GM12878 (cell line): ENCODE measurements at regions not wholly inside any gene's neighbourhood (a gene's known extent, or its start where the extent isn't known, plus 50 kb on each side); places are given as distances from the start of the nearest gene placed in this dataset.

Source experiments
- ATAC-seq: fragments of 200-7000 bp; cut with Tn5 transposase; 3 replicates; pipeline ENCODE4 v1.9.1; 2020; ENCODE audit warnings: mild to moderate bottlenecking, moderate library complexity
- BruUV-seq: library from RNA; stranded (reverse); fragments of 400-500 nt; replicated peaks from 2 replicates; lab custom pipeline; 2021; lab: Mats Ljungman, UMichigan
- CTCF ChIA-PET: fragments of 300-600 bp; sonication (Branson Sonifier 250); formaldehyde crosslinking; extraction: SDS; loops from one replicate; lab custom pipeline; 2021; ENCODE audit warnings: inconsistent platforms; lab: Yijun Ruan, JAX
- POLR2A ChIA-PET: fragments of 350-600 bp; formaldehyde crosslinking; extraction: SDS; loops from one replicate; lab custom pipeline; 2021; ENCODE audit warnings: inconsistent platforms; lab: Charles Lee
- RAD21 ChIA-PET: fragments of 300-600 bp; sonication (Branson Sonifier 250); formaldehyde crosslinking; loops from one replicate; lab custom pipeline; 2023; ENCODE audit warnings: antibody characterized with exemption; ENCODE audit not compliant: unreplicated experiment; lab: Charles Lee
- SMC1A ChIA-PET: fragments of 300-600 bp; sonication (Branson Sonifier 250); formaldehyde crosslinking; loops from one replicate; lab custom pipeline; 2023; ENCODE audit not compliant: unreplicated experiment, uncharacterized antibody; lab: Charles Lee
- DNase-seq: peaks from one replicate; pipeline ENCODE4 v3.0.0-alpha.2; 2011; ENCODE audit warnings: low read depth, low spot score
- FAIRE-seq: peaks from 3 replicates; lab custom pipeline; 2011; peaks lifted over from hg19 to GRCh38; lab: Jason Lieb, UNC
- H2AFZ ChIP-seq: 2 replicates; pipeline ENCODE4 v1.6.0; 2011; ENCODE audit warnings: low read depth, low read length, control low read depth; ENCODE audit not compliant: control insufficient read depth
- H3K27ac ChIP-seq: 2 replicates; pipeline ENCODE4 v1.5.1; 2011; ENCODE audit warnings: control low read depth; ENCODE audit not compliant: control insufficient read depth, insufficient read depth
- H3K27me3 ChIP-seq, 2 experiments: replicated peaks in 1 of 2; 2 replicates each; pipeline versions ENCODE4 v1.6.0 to v1.6.1; 2011; ENCODE audit warnings: low read length in 1 of 2; ENCODE audit not compliant: control insufficient read depth in 2 of 2, insufficient read depth in 2 of 2
- H3K36me3 ChIP-seq, 2 experiments: 2 replicates each; pipeline ENCODE4 v1.5.1; 2011; ENCODE audit warnings: low read length in 1 of 2; ENCODE audit not compliant: control insufficient read depth in 2 of 2, insufficient read depth in 2 of 2
- H3K4me1 ChIP-seq: 2 replicates; pipeline ENCODE4 v1.6.1; 2011; ENCODE audit warnings: mild to moderate bottlenecking, low read length, moderate library complexity, mixed read lengths; ENCODE audit not compliant: control insufficient read depth, insufficient read depth
- H3K4me2 ChIP-seq: 2 replicates; pipeline ENCODE4 v1.6.0; 2011; ENCODE audit warnings: control low read depth; ENCODE audit not compliant: control insufficient read depth, insufficient read depth
- H3K4me3 ChIP-seq: fragments of 200-600 bp; sonication (generic); 2 replicates; pipeline ENCODE4 v1.5.1; 2016
- H3K79me2 ChIP-seq: 2 replicates; pipeline ENCODE4 v1.6.0; 2011; ENCODE audit warnings: low read length; ENCODE audit not compliant: control insufficient read depth, insufficient read depth
- H3K9ac ChIP-seq: 2 replicates; pipeline ENCODE4 v1.8.0; 2011; ENCODE audit warnings: low read length, control low read depth, mixed read lengths; ENCODE audit not compliant: control insufficient read depth, insufficient read depth
- H3K9me3 ChIP-seq: replicated peaks from 3 replicates; pipeline ENCODE4 v1.5.1; 2011; ENCODE audit warnings: mild to moderate bottlenecking, low read length; ENCODE audit not compliant: control insufficient read depth, insufficient read depth
- H4K20me1 ChIP-seq: 2 replicates; pipeline ENCODE4 v1.6.0; 2011; ENCODE audit not compliant: control insufficient read depth, insufficient read depth
- CREM ChIP-seq: IDR thresholded peaks from 2 replicates; pipeline ENCODE4 v1.6.1; 2014; ENCODE audit warnings: antibody characterized with exemption, low read depth
- FOXK2 ChIP-seq: fragments of 450-650 bp; IDR thresholded peaks from 2 replicates; pipeline ENCODE4 v1.6.1; 2017; ENCODE audit warnings: mild to moderate bottlenecking, moderate library complexity
- GABPA ChIP-seq: IDR thresholded peaks from 2 replicates; pipeline ENCODE4 v1.6.1; 2014; ENCODE audit warnings: antibody characterized with exemption, low read depth, mild to moderate bottlenecking, inconsistent platforms
- GATAD2B ChIP-seq: fragments of 450-650 bp; conservative IDR thresholded peaks from 2 replicates; pipeline ENCODE4 v1.6.1; 2017; ENCODE audit warnings: low read depth, mild to moderate bottlenecking, moderate library complexity
- HDAC6 ChIP-seq: fragments of 200-600 bp; sonication (generic); IDR thresholded peaks from one replicate; pipeline ENCODE4 v1.8.0; 2017; ENCODE audit warnings: antibody characterized with exemption; ENCODE audit not compliant: unreplicated experiment
- IKZF2 ChIP-seq, 2 experiments: fragments of 450-650 bp; IDR thresholded peaks; 2 replicates each; pipeline ENCODE4 v1.6.1; 2017; ENCODE audit warnings: mild to moderate bottlenecking in 2 of 2, moderate library complexity in 2 of 2
- KAT2A ChIP-seq: conservative IDR thresholded peaks from 2 replicates; pipeline ENCODE4 v1.6.1; 2011; ENCODE audit warnings: low read depth, low read length; ENCODE audit not compliant: control insufficient read depth
- MTA2 ChIP-seq: fragments of 450-650 bp; IDR thresholded peaks from 2 replicates; pipeline ENCODE4 v1.6.1; 2016; ENCODE audit warnings: low read depth, mild to moderate bottlenecking, moderate library complexity
- NR2C2 ChIP-seq: IDR thresholded peaks from 2 replicates; pipeline ENCODE4 v1.6.1; 2011; ENCODE audit warnings: borderline replicate concordance, low read depth; ENCODE audit not compliant: control insufficient read depth, insufficient read length
- PML ChIP-seq: IDR thresholded peaks from 2 replicates; pipeline ENCODE4 v1.6.1; 2012; ENCODE audit warnings: low read length, inconsistent platforms
- RBBP5 ChIP-seq: fragments of 200-600 bp; sonication (generic); conservative IDR thresholded peaks from 2 replicates; pipeline ENCODE4 v1.6.1; 2016
- SP1 ChIP-seq: IDR thresholded peaks from one replicate; pipeline ENCODE4 v1.6.1; 2011; ENCODE audit warnings: low read depth, low read length
- TCF7 ChIP-seq: IDR thresholded peaks from 2 replicates; pipeline ENCODE4 v1.6.1; 2014; ENCODE audit warnings: antibody characterized with exemption, borderline replicate concordance
- ZZZ3 ChIP-seq: IDR thresholded peaks from 2 replicates; pipeline ENCODE4 v1.6.1; 2011; ENCODE audit warnings: low read depth; ENCODE audit not compliant: control insufficient read depth, insufficient read length
- WGBS: methylation state at CpG from one replicate; pipeline ENCODE4 v1.1.6; 2016; ENCODE audit warnings: low lambda C conversion rate; ENCODE audit not compliant: insufficient replicate concordance, insufficient coverage; ENCODE audit errors: missing lambda C conversion rate; 5-methylcytosine and 5-hydroxymethylcytosine counted together
- in situ Hi-C: fragments of 300-500 bp; cut with MboI; formaldehyde crosslinking; loops from 9 replicates; pipeline ENCODE4 v1.14.3; 2018; ENCODE audit warnings: mixed read lengths
- intact Hi-C: fragments of 100-400 bp; cut with micrococcal nuclease; formaldehyde crosslinking; loops from one replicate; pipeline ENCODE4 v1.14.2; 2022; ENCODE audit not compliant: unreplicated experiment

- FAIRE-seq (no peak), ATAC-seq (no peak)
- Histone ChIP-seq H3K9ac (no peak overlapping the region), H3K9me3 (no peaks in the 10 kb centered on the region), H3K4me1 (no peaks in the 10 kb centered on the region), H3K4me3 (no peak overlapping the region), H2AFZ (no peak overlapping the region), H3K27ac (no peak overlapping the region), H4K20me1 (no peaks in the 10 kb centered on the region), H3K79me2 (no peaks in the 10 kb centered on the region)
- RAD21 ChIA-PET = no interaction called here
- POLR2A ChIA-PET = interaction anchor here (0.6 kb wide), 1 partner anchor 303 kb away, joined by 4 read pairs; no protein-coding TSS in a partner anchor
- TF ChIP-seq HDAC6 (no peak), CREM (no peak), TCF7 (no peak), FOXK2 (no peak), SP1 (no peak), MTA2 (no peak), GABPA (no peak), RBBP5 (no peak), NR2C2 (no peak), PML (no peak), GATAD2B (no peak), KAT2A (no peak), IKZF2 (IDR thresholded peaks at IDR 0.05) (no peak), ZZZ3 (no peak)
- TF ChIP-seq, all 136 proteins: peak for 0
- intact Hi-C loops (no loop called here), in situ Hi-C loops (no loop called here)
- ChIA-PET SMC1A (no interaction called here), CTCF (no interaction called here)
- H3K36me3 ChIP-seq = no peaks in the 10 kb centered on the region
- no peaks in the 10 kb centered on the region; a peak in 1 of 4 replicates for H3K27me3 ChIP-seq
- BruUV-seq = no TSS peak
- no peak for DNase-seq
- no peak overlapping the region for H3K4me2 ChIP-seq
- 46% methylated on average over 28 of the region's 28 CpGs for whole genome bisulfite sequencing
These were observed 96.6 kb downstream of the RIPK4 start for GRCh38 chr21:41670056-41670805.
